ENCODE measurements at regions not wholly inside any gene's neighbourhood (a gene's known extent, or its start where the extent isn't known, plus 50 kb on each side); places are given as distances from the start of the nearest gene placed in this dataset.

GRCh38 chr12:60836651-60837050, 1240.8 kb downstream of the SLC16A7 start:
- CTCF ChIA-PET = no interaction called here
- H3K9me3 Mint-ChIP-seq (ENCODE audit: low read depth, unreplicated experiment) = no peaks in the 10 kb centered on the region
- H3K27me3 Mint-ChIP-seq (ENCODE audit: unreplicated experiment) = no peaks in the 10 kb centered on the region
- H3K36me3 Mint-ChIP-seq (ENCODE audit: insufficient read depth, unreplicated experiment) = no peaks in the 10 kb centered on the region
- no peak overlapping the region for H3K27ac Mint-ChIP-seq (ENCODE audit: unreplicated experiment)
- no peak for DNase-seq
- no peaks in the 10 kb centered on the region for H3K4me1 Mint-ChIP-seq (ENCODE audit: low read depth, unreplicated experiment)
- intact Hi-C loops (cut with micrococcal nuclease; ENCODE audit: unreplicated experiment) = no loop called here
- H3K4me3 Mint-ChIP-seq (ENCODE audit: low read depth, unreplicated experiment) = no peak overlapping the region
- no TSS peak for BruUV-seq (replicated peaks)
- TF ChIP-seq CTCF (IDR thresholded peaks at IDR 0.05; ENCODE audit: unreplicated experiment) = no peak

- DNase-seq = no peak
- Mint-ChIP-seq H3K36me3 (ENCODE audit: insufficient read depth, unreplicated experiment) (no peaks in the 10 kb centered on the region), H3K27me3 (ENCODE audit: unreplicated experiment) (no peaks in the 10 kb centered on the region), H3K9me3 (ENCODE audit: low read depth, unreplicated experiment) (no peaks in the 10 kb centered on the region), H3K4me1 (ENCODE audit: low read depth, unreplicated experiment) (peaks cover 9% of the 10 kb centered on the region), H3K27ac (ENCODE audit: unreplicated experiment) (no peak overlapping the region), H3K4me3 (ENCODE audit: low read depth, unreplicated experiment) (no peak overlapping the region)
- CTCF ChIA-PET = no interaction called here
- no peak for TF ChIP-seq CTCF (IDR thresholded peaks at IDR 0.05; ENCODE audit: unreplicated experiment)
- intact Hi-C loops (cut with micrococcal nuclease; ENCODE audit: unreplicated experiment) = no loop called here
- no TSS peak for BruUV-seq (replicated peaks)
These were observed 1246.4 kb downstream of the SLC16A7 start for GRCh38 chr12:60842181-60842580.

- no peak overlapping the region for H3K4me3 Mint-ChIP-seq (ENCODE audit: low read depth, unreplicated experiment)
- no TSS peak for BruUV-seq (replicated peaks)
- no peaks in the 10 kb centered on the region for H3K9me3 Mint-ChIP-seq (ENCODE audit: low read depth, unreplicated experiment)
- H3K4me1 Mint-ChIP-seq (ENCODE audit: low read depth, unreplicated experiment) = peaks cover 9% of the 10 kb centered on the region
- H3K27me3 Mint-ChIP-seq (ENCODE audit: unreplicated experiment) = no peaks in the 10 kb centered on the region
- TF ChIP-seq CTCF (IDR thresholded peaks at IDR 0.05; ENCODE audit: unreplicated experiment) = no peak
- CTCF ChIA-PET = no interaction called here
- no peaks in the 10 kb centered on the region for H3K36me3 Mint-ChIP-seq (ENCODE audit: insufficient read depth, unreplicated experiment)
- DNase-seq = no peak
- no peak overlapping the region for H3K27ac Mint-ChIP-seq (ENCODE audit: unreplicated experiment)
- intact Hi-C loops (cut with micrococcal nuclease; ENCODE audit: unreplicated experiment) = no loop called here
These were observed 1248.3 kb downstream of the SLC16A7 start for GRCh38 chr12:60844101-60844500.

GRCh38 chr12:60844875-60845274, 1249.0 kb downstream of the SLC16A7 start:
- H3K4me1 Mint-ChIP-seq (ENCODE audit: low read depth, unreplicated experiment) = peaks cover 9% of the 10 kb centered on the region
- no peak for TF ChIP-seq CTCF (IDR thresholded peaks at IDR 0.05; ENCODE audit: unreplicated experiment)
- CTCF ChIA-PET = interaction anchor here (0.7 kb wide), 1 partner anchor 1417 kb away, joined by 3 read pairs; no protein-coding TSS in a partner anchor
- H3K27me3 Mint-ChIP-seq (ENCODE audit: unreplicated experiment) = no peaks in the 10 kb centered on the region
- H3K36me3 Mint-ChIP-seq (ENCODE audit: insufficient read depth, unreplicated experiment) = no peaks in the 10 kb centered on the region
- no peak for DNase-seq
- intact Hi-C loops (cut with micrococcal nuclease; ENCODE audit: unreplicated experiment) = no loop called here
- H3K9me3 Mint-ChIP-seq (ENCODE audit: low read depth, unreplicated experiment) = no peaks in the 10 kb centered on the region
- BruUV-seq (replicated peaks) = no TSS peak
- no peak overlapping the region for H3K27ac Mint-ChIP-seq (ENCODE audit: unreplicated experiment)
- no peak overlapping the region for H3K4me3 Mint-ChIP-seq (ENCODE audit: low read depth, unreplicated experiment)

GRCh38 chr12:60845696-60846095, 1249.9 kb downstream of the SLC16A7 start:
- no TSS peak for BruUV-seq (replicated peaks)
- no peaks in the 10 kb centered on the region for H3K9me3 Mint-ChIP-seq (ENCODE audit: low read depth, unreplicated experiment)
- CTCF ChIA-PET = no interaction called here
- no peaks in the 10 kb centered on the region for H3K27me3 Mint-ChIP-seq (ENCODE audit: unreplicated experiment)
- peaks cover 9% of the 10 kb centered on the region for H3K4me1 Mint-ChIP-seq (ENCODE audit: low read depth, unreplicated experiment)
- no peak for DNase-seq
- TF ChIP-seq CTCF (IDR thresholded peaks at IDR 0.05; ENCODE audit: unreplicated experiment) = no peak
- no peak overlapping the region for H3K4me3 Mint-ChIP-seq (ENCODE audit: low read depth, unreplicated experiment)
- no peak overlapping the region for H3K27ac Mint-ChIP-seq (ENCODE audit: unreplicated experiment)
- intact Hi-C loops (cut with micrococcal nuclease; ENCODE audit: unreplicated experiment) = no loop called here
- no peaks in the 10 kb centered on the region for H3K36me3 Mint-ChIP-seq (ENCODE audit: insufficient read depth, unreplicated experiment)

Measured in Calu3 (cell line).